ENCODE measurements at regions not wholly inside any gene's neighbourhood (a gene's known extent, or its start where the extent isn't known, plus 50 kb on each side); places are given as distances from the start of the nearest gene placed in this dataset.

GRCh38 chr6:128736780-128737179 lies 146.2 kb upstream of the LAMA2 start:
- TF ChIP-seq POLR2A (IDR thresholded peaks at IDR 0.05) = no peak
- TF ChIP-seq, protein P1, sequence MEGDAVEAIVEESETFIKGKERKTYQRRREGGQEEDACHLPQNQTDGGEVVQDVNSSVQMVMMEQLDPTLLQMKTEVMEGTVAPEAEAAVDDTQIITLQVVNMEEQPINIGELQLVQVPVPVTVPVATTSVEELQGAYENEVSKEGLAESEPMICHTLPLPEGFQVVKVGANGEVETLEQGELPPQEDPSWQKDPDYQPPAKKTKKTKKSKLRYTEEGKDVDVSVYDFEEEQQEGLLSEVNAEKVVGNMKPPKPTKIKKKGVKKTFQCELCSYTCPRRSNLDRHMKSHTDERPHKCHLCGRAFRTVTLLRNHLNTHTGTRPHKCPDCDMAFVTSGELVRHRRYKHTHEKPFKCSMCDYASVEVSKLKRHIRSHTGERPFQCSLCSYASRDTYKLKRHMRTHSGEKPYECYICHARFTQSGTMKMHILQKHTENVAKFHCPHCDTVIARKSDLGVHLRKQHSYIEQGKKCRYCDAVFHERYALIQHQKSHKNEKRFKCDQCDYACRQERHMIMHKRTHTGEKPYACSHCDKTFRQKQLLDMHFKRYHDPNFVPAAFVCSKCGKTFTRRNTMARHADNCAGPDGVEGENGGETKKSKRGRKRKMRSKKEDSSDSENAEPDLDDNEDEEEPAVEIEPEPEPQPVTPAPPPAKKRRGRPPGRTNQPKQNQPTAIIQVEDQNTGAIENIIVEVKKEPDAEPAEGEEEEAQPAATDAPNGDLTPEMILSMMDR (IDR thresholded peaks at IDR 0.05) = no peak
- TF ChIP-seq POLR2AphosphoS5 (IDR thresholded peaks at IDR 0.05; ENCODE audit: insufficient read depth in 1 of 2, low read depth in 1 of 2) = no peak

Data from vagina (tissue), 2 donors.